ENCODE measurements at regions not wholly inside any gene's neighbourhood (a gene's known extent, or its start where the extent isn't known, plus 50 kb on each side); places are given as distances from the start of the nearest gene placed in this dataset.
A peak's percentile ranks its signal among the peaks of the same experiment; 100 is the strongest.

DNA sequence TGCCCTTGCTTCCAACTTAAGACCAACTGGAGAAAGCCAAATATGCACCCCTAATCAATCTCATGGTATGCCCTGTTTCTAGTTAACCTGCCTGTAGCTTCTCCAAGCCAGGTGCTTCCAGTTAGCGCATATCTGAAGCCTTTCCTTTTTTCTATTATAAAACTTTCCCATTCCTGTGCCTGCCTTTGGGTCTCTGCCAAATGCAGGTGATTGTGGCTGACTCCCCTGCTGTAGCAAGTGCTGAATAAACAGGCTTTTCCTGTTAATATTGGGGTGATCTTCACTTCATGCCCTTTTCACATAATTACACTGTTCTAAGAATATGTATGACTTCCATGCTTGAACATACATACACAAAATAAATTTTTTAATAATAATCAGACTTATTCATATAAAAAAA, 207.4 kb downstream of the TANC2 start:
- TF ChIP-seq TCF12 (IDR thresholded peaks at IDR 0.05; ENCODE audit: low read depth) (no peak), NFIC (IDR thresholded peaks at IDR 0.05) (peak; percentile 77)

DNA sequence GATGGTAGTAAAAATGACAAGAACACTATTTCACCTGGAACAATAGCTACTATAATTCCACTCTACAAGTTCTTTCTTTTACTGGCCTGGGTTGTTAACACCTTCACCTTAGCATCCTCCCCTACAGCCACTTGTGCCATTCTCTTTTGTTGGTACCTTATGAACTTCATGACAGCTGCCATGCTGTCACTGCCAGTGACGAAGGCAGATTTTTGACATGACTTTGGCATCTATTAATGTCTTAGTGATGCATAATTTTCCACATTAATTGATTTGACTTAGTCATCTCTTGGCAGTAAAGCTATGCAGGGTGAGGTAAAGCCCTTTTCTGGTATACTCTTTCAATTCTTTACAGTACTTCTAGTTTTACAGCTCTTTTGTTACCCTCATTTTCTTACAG, 207.9 kb downstream of the TANC2 start:
- TF ChIP-seq, protein P1, sequence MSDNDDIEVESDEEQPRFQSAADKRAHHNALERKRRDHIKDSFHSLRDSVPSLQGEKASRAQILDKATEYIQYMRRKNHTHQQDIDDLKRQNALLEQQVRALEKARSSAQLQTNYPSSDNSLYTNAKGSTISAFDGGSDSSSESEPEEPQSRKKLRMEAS (IDR thresholded peaks at IDR 0.05), result peak; percentile 24; the same call in 1 of the 2 replicates
- TF ChIP-seq, protein P2, sequence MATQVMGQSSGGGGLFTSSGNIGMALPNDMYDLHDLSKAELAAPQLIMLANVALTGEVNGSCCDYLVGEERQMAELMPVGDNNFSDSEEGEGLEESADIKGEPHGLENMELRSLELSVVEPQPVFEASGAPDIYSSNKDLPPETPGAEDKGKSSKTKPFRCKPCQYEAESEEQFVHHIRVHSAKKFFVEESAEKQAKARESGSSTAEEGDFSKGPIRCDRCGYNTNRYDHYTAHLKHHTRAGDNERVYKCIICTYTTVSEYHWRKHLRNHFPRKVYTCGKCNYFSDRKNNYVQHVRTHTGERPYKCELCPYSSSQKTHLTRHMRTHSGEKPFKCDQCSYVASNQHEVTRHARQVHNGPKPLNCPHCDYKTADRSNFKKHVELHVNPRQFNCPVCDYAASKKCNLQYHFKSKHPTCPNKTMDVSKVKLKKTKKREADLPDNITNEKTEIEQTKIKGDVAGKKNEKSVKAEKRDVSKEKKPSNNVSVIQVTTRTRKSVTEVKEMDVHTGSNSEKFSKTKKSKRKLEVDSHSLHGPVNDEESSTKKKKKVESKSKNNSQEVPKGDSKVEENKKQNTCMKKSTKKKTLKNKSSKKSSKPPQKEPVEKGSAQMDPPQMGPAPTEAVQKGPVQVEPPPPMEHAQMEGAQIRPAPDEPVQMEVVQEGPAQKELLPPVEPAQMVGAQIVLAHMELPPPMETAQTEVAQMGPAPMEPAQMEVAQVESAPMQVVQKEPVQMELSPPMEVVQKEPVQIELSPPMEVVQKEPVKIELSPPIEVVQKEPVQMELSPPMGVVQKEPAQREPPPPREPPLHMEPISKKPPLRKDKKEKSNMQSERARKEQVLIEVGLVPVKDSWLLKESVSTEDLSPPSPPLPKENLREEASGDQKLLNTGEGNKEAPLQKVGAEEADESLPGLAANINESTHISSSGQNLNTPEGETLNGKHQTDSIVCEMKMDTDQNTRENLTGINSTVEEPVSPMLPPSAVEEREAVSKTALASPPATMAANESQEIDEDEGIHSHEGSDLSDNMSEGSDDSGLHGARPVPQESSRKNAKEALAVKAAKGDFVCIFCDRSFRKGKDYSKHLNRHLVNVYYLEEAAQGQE (IDR thresholded peaks at IDR 0.05; ENCODE audit: low read depth), result no peak

DNA sequence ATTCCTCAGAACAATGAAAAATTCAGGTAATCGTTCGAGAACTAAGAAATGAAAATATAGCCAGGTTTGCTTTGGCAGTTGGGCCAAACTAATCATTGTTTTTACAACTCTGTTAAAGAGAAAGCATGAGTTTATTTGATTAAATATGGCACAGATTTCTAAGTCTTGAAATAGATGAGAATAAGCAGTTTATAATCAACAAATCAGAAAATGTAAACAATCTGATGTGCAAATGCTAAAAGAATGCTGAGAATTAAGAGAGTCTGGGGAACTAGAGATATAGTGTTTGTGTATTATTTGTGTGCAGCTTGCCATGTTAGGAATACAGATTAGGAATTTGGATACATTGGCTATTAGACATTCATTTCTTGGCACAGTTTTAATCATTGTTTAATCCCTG, 212.5 kb downstream of the TANC2 start:
- no peak for TF ChIP-seq TEAD4 (IDR thresholded peaks at IDR 0.05)
- TF ChIP-seq, protein P3, sequence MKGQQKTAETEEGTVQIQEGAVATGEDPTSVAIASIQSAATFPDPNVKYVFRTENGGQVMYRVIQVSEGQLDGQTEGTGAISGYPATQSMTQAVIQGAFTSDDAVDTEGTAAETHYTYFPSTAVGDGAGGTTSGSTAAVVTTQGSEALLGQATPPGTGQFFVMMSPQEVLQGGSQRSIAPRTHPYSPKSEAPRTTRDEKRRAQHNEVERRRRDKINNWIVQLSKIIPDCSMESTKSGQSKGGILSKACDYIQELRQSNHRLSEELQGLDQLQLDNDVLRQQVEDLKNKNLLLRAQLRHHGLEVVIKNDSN (IDR thresholded peaks at IDR 0.05), result no peak

DNA sequence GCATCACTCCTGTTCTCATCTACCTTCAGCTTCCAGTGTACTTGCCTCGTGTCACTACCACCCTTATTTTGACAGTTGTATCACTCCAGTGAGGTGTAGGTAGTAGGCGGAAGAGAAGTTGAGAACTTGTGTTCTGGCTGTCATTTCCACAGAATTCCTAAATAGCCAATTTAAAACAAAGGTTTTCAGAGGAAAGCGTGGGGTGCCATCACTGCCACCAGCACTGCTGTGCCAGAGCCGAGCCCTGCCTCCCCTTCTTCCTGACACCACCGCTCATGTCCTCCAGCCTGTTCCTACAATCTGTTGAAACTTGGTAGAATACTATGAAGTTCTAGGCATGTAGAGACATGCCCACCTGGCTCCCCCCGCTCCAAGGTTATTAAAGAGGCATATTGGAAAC, 215.8 kb downstream of the TANC2 start:
- TF ChIP-seq EP300 (IDR thresholded peaks at IDR 0.05; ENCODE audit: borderline replicate concordance) (no peak), RAD21 (IDR thresholded peaks at IDR 0.05; ENCODE audit: low read depth) (no peak), FOXM1 (IDR thresholded peaks at IDR 0.05; ENCODE audit: borderline replicate concordance, low read depth) (no peak), TAF1 (IDR thresholded peaks at IDR 0.05; ENCODE audit: low read depth) (no peak), NFIC (IDR thresholded peaks at IDR 0.05) (no peak)
- TF ChIP-seq, protein P3 (IDR thresholded peaks at IDR 0.05), result no peak
- TF ChIP-seq, protein P1 (IDR thresholded peaks at IDR 0.05), result no peak

DNA sequence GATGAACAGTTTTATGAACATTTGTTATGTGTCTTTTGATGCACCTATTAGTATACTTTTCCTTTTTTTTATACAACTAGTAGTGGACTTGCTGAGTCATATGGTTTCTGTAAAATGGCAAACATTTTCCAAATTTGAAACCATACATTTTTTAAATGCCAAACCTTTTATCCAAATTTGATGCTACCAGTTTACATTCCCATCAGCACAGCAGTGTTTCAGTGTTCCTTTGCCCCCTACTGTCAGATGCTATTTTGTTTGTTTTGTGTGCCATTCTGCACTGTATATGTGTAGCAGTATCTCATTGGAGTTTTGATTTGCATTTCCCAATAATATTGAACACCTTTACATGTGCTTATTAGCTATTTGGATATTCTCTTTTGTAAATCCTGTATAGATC, 219.4 kb downstream of the TANC2 start:
- TF ChIP-seq, protein P2 (IDR thresholded peaks at IDR 0.05; ENCODE audit: low read depth), result no peak
- TF ChIP-seq CREB1 (IDR thresholded peaks at IDR 0.05; ENCODE audit: low read depth), result no peak
- no peak for TF ChIP-seq EP300 (IDR thresholded peaks at IDR 0.05; ENCODE audit: borderline replicate concordance)
- no peak for TF ChIP-seq CEBPB (IDR thresholded peaks at IDR 0.05)

DNA sequence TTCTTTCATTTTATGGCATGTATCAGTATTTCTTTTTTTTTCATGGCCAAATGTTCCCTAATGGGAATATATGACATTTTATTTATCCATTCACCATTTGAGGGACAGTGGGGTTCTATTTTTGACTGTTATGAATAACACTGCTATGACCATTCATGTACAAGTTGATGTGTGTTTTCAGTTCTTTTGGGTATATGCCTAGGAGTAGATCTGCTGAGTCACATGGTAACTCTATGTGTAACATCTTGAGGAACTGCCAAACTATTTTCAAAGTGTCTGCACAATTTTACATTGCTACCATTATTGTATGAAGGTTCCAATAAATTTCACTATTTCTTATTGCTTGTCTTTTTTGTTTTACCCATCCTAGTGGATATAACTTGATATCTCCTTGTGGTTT, 223.0 kb downstream of the TANC2 start:
- TF ChIP-seq FOXM1 (IDR thresholded peaks at IDR 0.05; ENCODE audit: borderline replicate concordance, low read depth), result no peak
- no peak for TF ChIP-seq EP300 (IDR thresholded peaks at IDR 0.05; ENCODE audit: borderline replicate concordance)
- TF ChIP-seq EGR1 (IDR thresholded peaks at IDR 0.05), result no peak
- no peak for TF ChIP-seq RAD21 (IDR thresholded peaks at IDR 0.05; ENCODE audit: low read depth)
- TF ChIP-seq YY1 (IDR thresholded peaks at IDR 0.05; ENCODE audit: low read depth), result no peak
- TF ChIP-seq NFIC (IDR thresholded peaks at IDR 0.05), result no peak
- no peak for TF ChIP-seq TAF1 (IDR thresholded peaks at IDR 0.05; ENCODE audit: low read depth)
- TF ChIP-seq, protein P2 (IDR thresholded peaks at IDR 0.05; ENCODE audit: low read depth), result no peak
- TF ChIP-seq, protein P3 (IDR thresholded peaks at IDR 0.05), result no peak
- TF ChIP-seq, protein P1 (IDR thresholded peaks at IDR 0.05), result no peak
- no peak for TF ChIP-seq CREB1 (IDR thresholded peaks at IDR 0.05; ENCODE audit: low read depth)
- TF ChIP-seq CEBPB (IDR thresholded peaks at IDR 0.05), result no peak
